ENCODE measurements at regions not wholly inside any gene's neighbourhood (a gene's known extent, or its start where the extent isn't known, plus 50 kb on each side); places are given as distances from the start of the nearest gene placed in this dataset.

- TF ChIP-seq CTCF (IDR thresholded peaks at IDR 0.05) (no peak), USF1 (IDR thresholded peaks at IDR 0.05; ENCODE audit: borderline replicate concordance, low read depth) (no peak), RXRA (IDR thresholded peaks at IDR 0.05; ENCODE audit: borderline replicate concordance, low read depth) (no peak), REST (IDR thresholded peaks at IDR 0.05; ENCODE audit: low read depth, low read length) (no peak), EZH2phosphoT487 (IDR thresholded peaks at IDR 0.05; ENCODE audit: borderline replicate concordance, low read depth) (no peak), JUND (IDR thresholded peaks at IDR 0.05) (no peak)
Measured at GRCh38 chr2:736939-737338, 59.7 kb upstream of the TMEM18 start.
